Renal cortical epithelial cell (primary cell): ENCODE measurements at regions not wholly inside any gene's neighbourhood (a gene's known extent, or its start where the extent isn't known, plus 50 kb on each side); places are given as distances from the start of the nearest gene placed in this dataset.
A peak's percentile ranks its signal among the peaks of the same experiment; 100 is the strongest.
"Not testable (repeated sequence)": the region's sequence is repeated elsewhere in the genome, so short reads cannot be mapped to it uniquely, and the experiment has no call there.

Experiments used
- DNase-seq: peaks from one replicate; pipeline ENCODE4 v3.0.0-alpha.2; 2011; ENCODE audit warnings: low read depth

- DNase-seq: no peak
These were observed 106.5 kb downstream of the KLF13 start for GRCh38 chr15:31433091-31433490.

GRCh38 chr15:31433574-31433973, 106.9 kb downstream of the KLF13 start:
- DNase-seq: no peak

- no peak for DNase-seq
These were observed 107.6 kb downstream of the KLF13 start for GRCh38 chr15:31434275-31434587.

GRCh38 chr15:31434588-31435260, 108.1 kb downstream of the KLF13 start:
- DNase-seq: no peak

GRCh38 chr15:31435261-31435911, 108.8 kb downstream of the KLF13 start:
- peak; percentile 51 for DNase-seq

- no peak for DNase-seq
These were observed 109.4 kb downstream of the KLF13 start for GRCh38 chr15:31435912-31436628.

GRCh38 chr15:31437686-31438085, 111.1 kb downstream of the KLF13 start:
- DNase-seq: no peak

GRCh38 chr15:31438601-31439265, 112.1 kb downstream of the KLF13 start:
- DNase-seq: no peak

DNA sequence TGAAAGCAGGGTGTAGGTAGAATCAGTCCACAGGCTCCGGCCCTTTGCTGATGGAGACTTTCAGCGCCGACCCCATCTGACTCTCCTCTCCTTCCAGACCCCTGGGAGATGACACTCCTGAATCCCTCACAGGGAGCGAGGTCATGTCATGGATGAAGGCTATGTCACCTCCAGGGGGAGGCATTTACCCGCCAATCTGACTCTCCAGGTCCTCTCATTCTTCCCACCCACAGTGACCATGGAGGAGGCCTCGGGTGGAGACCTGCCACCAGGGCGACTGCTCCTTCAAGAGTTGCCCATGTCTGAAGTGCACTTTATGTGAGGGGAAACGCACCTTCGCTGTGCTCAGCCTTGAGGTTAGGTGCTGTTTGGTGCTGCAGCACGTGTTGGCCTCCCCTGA, 112.7 kb downstream of the KLF13 start:
- no peak for DNase-seq

- DNase-seq: not testable (repeated sequence)
These were observed 113.6 kb downstream of the KLF13 start for GRCh38 chr15:31440216-31440615.

DNA sequence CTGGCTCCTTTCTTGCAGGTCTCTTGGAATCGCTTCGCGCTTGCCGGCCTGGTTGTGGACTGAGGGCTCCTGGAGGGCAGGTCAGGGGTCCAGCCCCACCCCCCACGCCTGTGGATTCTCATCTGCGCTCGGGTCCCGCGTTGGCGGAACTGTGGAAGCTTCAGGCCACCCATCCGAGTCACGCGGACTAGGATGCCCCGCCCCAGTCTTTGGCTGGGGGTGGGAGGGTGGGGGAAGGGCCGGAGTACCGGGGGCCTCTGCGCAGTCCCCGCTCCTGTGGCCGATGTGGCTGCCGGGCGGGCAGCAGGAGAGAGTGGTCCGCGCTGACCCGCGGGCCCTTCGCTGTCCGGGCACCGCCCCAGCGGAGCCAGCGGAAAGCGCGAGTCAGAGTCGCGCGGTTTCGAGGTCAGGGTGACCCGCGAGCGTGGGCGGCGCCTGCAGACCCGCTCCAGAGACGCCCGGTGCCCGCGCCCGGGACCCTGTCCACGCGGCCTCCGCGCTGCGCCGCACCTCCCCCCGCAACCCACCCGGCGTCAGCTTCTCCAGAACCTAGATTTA, 114.2 kb downstream of the KLF13 start:
- no peak for DNase-seq

- DNase-seq: no peak
These were observed 115.6 kb downstream of the KLF13 start for GRCh38 chr15:31442226-31442625.

DNA sequence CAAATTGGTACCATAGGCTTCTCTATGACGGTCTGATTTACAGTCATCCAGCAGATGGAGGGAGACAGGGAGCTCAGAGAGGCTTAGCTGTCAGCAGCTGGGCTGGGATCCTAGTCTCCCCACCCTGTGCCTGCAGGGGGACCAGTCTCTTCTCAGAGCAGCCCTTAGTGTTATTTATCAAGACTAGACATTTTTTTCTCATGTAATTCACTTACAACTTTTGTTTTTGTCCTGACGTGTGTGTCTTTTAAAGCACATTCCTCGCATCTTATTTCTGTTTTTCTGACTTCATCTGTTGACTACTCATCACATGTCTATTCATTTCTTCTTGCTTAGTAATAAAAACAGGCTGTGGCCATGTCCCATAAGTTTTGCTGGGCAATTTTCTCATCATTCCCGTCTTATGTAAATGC, 116.1 kb downstream of the KLF13 start:
- peak; percentile 40 for DNase-seq

- no peak for DNase-seq
These were observed 118.2 kb downstream of the KLF13 start for GRCh38 chr15:31444844-31445243.

DNA sequence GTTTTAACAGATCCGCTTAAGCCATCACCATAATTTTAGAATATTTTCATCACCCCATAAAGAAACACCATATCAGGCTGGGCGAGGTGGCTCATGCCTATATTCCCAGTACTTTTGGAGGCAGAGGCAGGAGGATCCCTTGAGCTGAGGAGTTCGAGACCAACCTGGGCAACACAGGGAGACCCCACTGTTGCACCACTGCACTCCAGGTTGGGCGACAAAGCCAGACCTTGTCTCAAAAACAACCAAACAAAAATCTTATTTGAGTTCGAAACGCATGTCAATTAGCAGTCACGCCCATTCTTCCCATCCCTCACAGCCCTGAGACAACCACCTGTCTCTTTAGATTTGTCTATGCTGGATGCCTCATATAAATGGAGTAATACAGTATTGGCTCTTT, 119.9 kb downstream of the KLF13 start:
- DNase-seq: no peak

- no peak for DNase-seq
These were observed 121.4 kb downstream of the KLF13 start for GRCh38 chr15:31447931-31448634.

DNA sequence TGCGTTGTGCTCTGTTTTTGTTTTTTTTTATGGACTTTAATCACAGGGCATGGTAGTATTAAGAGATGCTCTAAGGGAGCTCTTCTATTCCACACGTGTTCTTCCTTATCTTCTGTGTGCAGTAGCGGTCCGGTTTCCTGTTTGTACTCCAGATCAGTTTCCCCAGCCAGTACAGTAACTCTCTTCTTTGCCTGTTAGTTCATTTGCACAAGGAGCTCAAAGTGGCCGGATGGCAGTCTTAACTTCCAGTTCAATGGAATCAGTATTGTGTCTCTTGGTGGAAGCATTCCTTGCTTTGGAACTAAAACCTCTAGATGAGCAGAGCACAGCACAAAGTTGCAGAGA, 122.0 kb downstream of the KLF13 start:
- DNase-seq: no peak

DNA sequence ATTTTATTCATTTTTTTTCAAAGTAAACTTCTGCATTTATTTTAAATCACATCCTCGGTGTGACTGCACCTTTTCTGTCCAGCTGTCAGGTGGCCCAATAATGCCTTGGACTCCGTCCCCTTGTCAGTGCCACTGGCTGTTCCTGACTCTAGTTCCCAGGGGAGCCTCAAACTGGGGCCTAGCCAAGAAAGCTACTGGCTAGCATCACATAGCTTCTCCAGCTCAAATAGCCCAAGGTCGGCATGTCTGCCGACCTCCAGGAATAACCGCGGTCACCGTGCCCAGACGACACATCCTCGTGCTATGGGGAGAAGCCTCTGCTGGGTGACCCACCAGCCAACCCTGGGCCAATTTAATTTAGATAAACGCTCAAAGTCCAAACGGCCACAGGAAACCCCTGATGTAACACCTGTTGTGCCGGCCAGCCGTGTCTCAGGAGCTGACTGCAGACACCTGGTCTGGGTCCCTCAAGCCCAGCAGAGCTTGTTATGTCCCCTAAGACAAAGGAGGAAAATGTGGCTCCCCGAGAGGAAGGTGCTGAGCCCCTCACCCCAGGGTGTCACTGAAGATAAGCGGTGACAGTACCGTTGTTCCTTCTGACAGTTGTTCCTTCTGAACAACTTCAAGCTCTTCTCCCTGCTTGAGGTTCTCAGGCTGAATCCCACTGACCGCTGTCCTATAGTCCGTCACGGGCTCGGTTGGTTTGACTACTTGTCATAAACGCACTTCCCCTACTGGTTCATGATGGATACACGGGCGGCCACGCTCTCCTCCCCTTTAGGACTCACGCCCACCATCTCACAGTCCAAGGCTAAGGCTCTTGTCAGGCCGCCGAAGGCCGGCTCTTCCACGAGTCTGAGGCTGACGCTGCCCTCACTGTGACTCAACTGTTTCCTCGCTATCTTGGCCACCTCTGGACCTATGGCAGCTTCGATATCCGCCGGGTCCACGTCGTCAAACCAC, 126.2 kb downstream of the KLF13 start:
- DNase-seq: no peak

DNA sequence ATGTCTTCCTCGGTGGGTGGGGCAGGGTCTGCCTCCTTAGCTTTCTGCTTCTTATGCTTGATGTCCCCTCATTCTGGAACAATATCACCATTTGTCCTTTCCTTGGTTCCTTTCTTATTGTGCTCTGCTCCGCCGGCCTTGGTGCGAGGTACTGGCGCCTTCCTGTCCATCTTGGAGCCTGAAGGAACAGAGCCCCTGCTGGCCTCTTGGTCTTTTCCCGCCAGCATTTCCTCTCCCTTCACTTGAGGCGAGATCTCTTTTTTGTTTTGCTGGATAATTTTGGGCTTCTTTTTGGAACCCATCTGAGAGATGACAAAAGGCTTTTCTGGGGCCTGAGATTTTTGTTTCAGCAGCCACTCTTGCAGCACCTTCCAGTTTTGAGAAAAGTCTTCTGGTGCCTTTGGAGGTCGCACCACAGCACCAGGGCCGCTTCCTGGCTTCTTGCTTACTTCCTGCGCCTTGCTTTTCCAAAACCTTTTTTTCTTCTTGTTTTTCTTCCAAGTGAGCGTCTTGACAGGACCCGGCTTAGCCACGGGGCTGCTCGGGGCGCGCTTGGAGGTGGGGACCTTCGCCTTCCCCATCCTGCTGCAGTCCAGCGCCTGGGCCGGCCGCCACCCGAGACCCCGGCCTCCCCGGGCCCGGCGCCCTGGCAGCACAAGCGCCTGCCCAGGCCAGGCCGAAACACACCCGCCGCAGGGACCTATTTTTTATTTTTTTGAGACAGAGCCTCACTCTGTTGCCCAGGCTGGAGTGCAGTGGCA, 127.1 kb downstream of the KLF13 start:
- DNase-seq: no peak

- no peak for DNase-seq
These were observed 128.9 kb downstream of the KLF13 start for GRCh38 chr15:31455499-31455898.
